H4 (cell line): ENCODE measurements at regions not wholly inside any gene's neighbourhood (a gene's known extent, or its start where the extent isn't known, plus 50 kb on each side); places are given as distances from the start of the nearest gene placed in this dataset.

ENCODE experiments used
- DNase-seq: peaks from one replicate; pipeline ENCODE4 v3.0.0-alpha.2; 2015; ENCODE audit warnings: low spot score

- no peak for DNase-seq
Measured at GRCh38 chr6:55642366-55642765, 63.4 kb upstream of the HMGCLL1 start.

DNA sequence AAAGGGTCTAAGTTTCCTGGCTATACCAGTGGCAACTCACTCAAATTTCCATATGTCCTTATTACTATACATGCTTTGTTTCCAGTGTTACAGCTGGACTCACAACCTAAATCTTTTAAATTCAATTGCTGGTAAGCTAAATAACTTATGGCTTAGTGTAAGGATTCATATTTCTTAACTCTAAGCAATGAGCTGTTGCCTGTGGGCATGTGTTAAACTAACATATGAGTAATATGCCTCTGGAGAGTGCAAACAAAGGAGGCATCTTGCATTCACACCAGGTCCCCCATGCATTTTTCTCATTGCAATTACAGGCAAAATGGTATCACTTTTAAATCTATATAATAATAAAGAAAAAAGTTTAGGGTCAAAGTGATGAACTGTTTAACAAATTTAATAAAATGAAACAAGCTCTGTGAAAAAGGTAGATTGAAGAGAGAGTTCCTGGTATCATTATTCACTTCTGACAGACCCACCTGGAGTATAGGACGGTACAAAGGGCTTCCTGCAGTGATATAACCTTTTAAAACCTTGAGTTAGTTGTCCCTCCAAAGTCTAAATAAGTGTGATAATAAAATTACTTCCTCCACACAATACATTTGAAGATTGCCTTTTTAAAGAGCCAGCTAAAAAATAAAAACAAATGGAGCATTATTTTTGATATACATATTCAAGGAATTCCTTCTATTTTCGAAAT, 57.6 kb upstream of the HMGCLL1 start:
- DNase-seq: peak; percentile 28

GRCh38 chr6:55633471-55633870, 54.5 kb upstream of the HMGCLL1 start:
- DNase-seq: no peak

DNA sequence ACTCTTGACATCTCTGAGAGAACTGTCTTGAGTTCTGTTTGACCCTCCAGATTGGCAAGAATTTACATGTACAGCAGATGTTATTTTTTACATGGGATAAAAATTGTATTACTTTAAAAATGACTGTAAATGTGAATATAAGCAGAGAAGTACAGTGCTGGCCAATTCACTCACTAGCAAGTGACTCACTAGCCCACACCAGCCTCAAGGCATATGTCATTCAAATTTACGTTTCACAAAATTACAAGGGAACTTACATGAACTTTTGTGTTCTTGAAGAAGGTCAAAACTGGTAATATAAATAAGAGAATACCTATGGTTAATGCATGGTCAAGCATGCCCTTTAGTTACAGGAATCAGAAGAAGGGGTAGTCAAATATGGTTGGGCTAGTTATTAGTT, 54.0 kb upstream of the HMGCLL1 start:
- no peak for DNase-seq
